H1 (cell line): ENCODE measurements at regions not wholly inside any gene's neighbourhood (a gene's known extent, or its start where the extent isn't known, plus 50 kb on each side); places are given as distances from the start of the nearest gene placed in this dataset.

Experiments
- CTCF ChIA-PET: fragments of 300-600 bp; sonication (Branson Sonifier 250); formaldehyde crosslinking; loops from one replicate; lab custom pipeline; 2021; ENCODE audit not compliant: partially characterized antibody; lab: Charles Lee
- POLR2A ChIA-PET: fragments of 300-600 bp; sonication (Branson Sonifier 250); formaldehyde crosslinking; loops from one replicate; lab custom pipeline; 2021; ENCODE audit warnings: inconsistent platforms; ENCODE audit not compliant: partially characterized antibody; lab: Charles Lee
- DNase-seq, 2 experiments: peaks; one replicate each; pipeline versions ENCODE4 v3.0.0 to v3.0.0-alpha.2; 2010 to 2022; ENCODE audit warnings: low spot score in 2 of 2, low read depth in 1 of 2, mixed read lengths in 1 of 2
- FAIRE-seq: peaks from 2 replicates; lab custom pipeline; 2011; peaks lifted over from hg19 to GRCh38; lab: Jason Lieb, UNC
- H2AFZ ChIP-seq: 2 replicates; pipeline ENCODE4 v1.8.1; 2012; ENCODE audit warnings: low read length, inconsistent platforms
- H2AK5ac ChIP-seq: 2 replicates; pipeline ENCODE4 v1.6.1; 2013; ENCODE audit warnings: low read depth, low read length
- H2BK120ac ChIP-seq: replicated peaks from 2 replicates; pipeline ENCODE3; 2013; ENCODE audit warnings: low read depth, low read length, inconsistent platforms
- H2BK12ac ChIP-seq: 2 replicates; pipeline ENCODE4 v1.6.1; 2013; ENCODE audit warnings: low read depth, low read length
- H2BK15ac ChIP-seq: 2 replicates; pipeline ENCODE4 v1.6.1; 2013; ENCODE audit warnings: low read length
- H2BK20ac ChIP-seq: 2 replicates; pipeline ENCODE4 v1.6.1; 2013; ENCODE audit warnings: low read length
- H2BK5ac ChIP-seq: 2 replicates; pipeline ENCODE4 v1.6.1; 2013; ENCODE audit warnings: low read depth, low read length
- H3K14ac ChIP-seq: 2 replicates; pipeline ENCODE4 v1.6.1; 2013; ENCODE audit warnings: inconsistent platforms; ENCODE audit not compliant: insufficient read length
- H3K18ac ChIP-seq: 2 replicates; pipeline ENCODE4 v1.6.1; 2013; ENCODE audit warnings: low read length; ENCODE audit errors: extremely low read depth
- H3K23ac ChIP-seq: 2 replicates; pipeline ENCODE4 v1.6.1; 2013; ENCODE audit warnings: inconsistent platforms; ENCODE audit not compliant: insufficient read length
- H3K23me2 ChIP-seq: 2 replicates; pipeline ENCODE4 v1.6.1; 2013; ENCODE audit warnings: low read depth, low read length
- H3K27ac ChIP-seq: 2 replicates; pipeline ENCODE4 v1.6.1; 2011; ENCODE audit warnings: low read depth, low read length, inconsistent platforms
- H3K27me3 ChIP-seq, 4 experiments: replicated peaks in 1 of 4; 1 replicate in 1 of 4; 2 replicates in 3 of 4; pipeline versions ENCODE4 v1.6.1 to v1.8.1; 2011 to 2013; ENCODE audit warnings: low read length in 3 of 4, mild to moderate bottlenecking in 3 of 4, inconsistent platforms in 2 of 4, mixed read lengths in 2 of 4, moderate library complexity in 1 of 4; ENCODE audit not compliant: control insufficient read depth in 3 of 4, insufficient read depth in 3 of 4; ENCODE audit errors: extremely low read depth in 1 of 4
- H3K36me3 ChIP-seq, 4 experiments: 2 replicates each; pipeline versions ENCODE4 v1.6.1 to v1.8.1; 2011 to 2013; ENCODE audit warnings: mild to moderate bottlenecking in 4 of 4, low read length in 3 of 4, moderate library complexity in 2 of 4, control low read depth in 1 of 4, inconsistent platforms in 1 of 4; ENCODE audit not compliant: insufficient read depth in 4 of 4, control insufficient read depth in 2 of 4
- H3K4ac ChIP-seq: replicated peaks from 2 replicates; pipeline ENCODE3; 2013; ENCODE audit warnings: low read length, low read depth, mixed read lengths, inconsistent platforms; ENCODE audit not compliant: insufficient read length
- H3K4me1 ChIP-seq, 4 experiments: replicated peaks in 1 of 4; 1 replicate in 1 of 4; 2 replicates in 3 of 4; pipeline versions ENCODE4 v1.6.1 to v1.8.1; 2011 to 2013; ENCODE audit warnings: low read length in 3 of 4, inconsistent platforms in 2 of 4, mixed read lengths in 1 of 4; ENCODE audit not compliant: insufficient read depth in 4 of 4, control insufficient read depth in 3 of 4
- H3K4me2 ChIP-seq, 2 experiments: 2 replicates each; pipeline versions ENCODE4 v1.6.1 to v1.8.1; 2011 to 2013; ENCODE audit warnings: low read depth in 2 of 2, low read length in 2 of 2, control low read depth in 1 of 2, inconsistent platforms in 1 of 2, mild to moderate bottlenecking in 1 of 2; ENCODE audit not compliant: insufficient read depth in 1 of 2
- H3K4me3 ChIP-seq, 4 experiments: fragments of 200-600, 300-600 bp in 1 of 4; sonication (generic), shearing (Covaris generic), sonication (Bioruptor Twin) in 1 of 4; 2 replicates each; pipeline versions ENCODE4 v1.5.1 to v1.8.1; 2011 to 2016; ENCODE audit warnings: low read length in 4 of 4, low read depth in 3 of 4, control low read depth in 2 of 4, inconsistent platforms in 2 of 4, mild to moderate bottlenecking in 2 of 4, mixed read lengths in 1 of 4, moderate library complexity in 1 of 4; ENCODE audit not compliant: insufficient read depth in 2 of 4; ENCODE audit errors: extremely low read depth in 1 of 4
- H3K56ac ChIP-seq: replicated peaks from 2 replicates; pipeline ENCODE3; 2013; ENCODE audit warnings: low read depth, mild to moderate bottlenecking, mixed read lengths, low read length, inconsistent platforms; ENCODE audit not compliant: insufficient read length
- H3K79me1 ChIP-seq: 2 replicates; pipeline ENCODE4 v1.6.1; 2013; ENCODE audit warnings: low read depth, low read length, control low read depth
- H3K79me2 ChIP-seq, 2 experiments: 2 replicates each; pipeline versions ENCODE4 v1.6.1 to v1.8.1; 2012 to 2013; ENCODE audit warnings: low read length in 2 of 2, mild to moderate bottlenecking in 2 of 2, inconsistent platforms in 1 of 2; ENCODE audit not compliant: insufficient read depth in 2 of 2, control insufficient read depth in 1 of 2
- H3K9ac ChIP-seq, 4 experiments: replicated peaks in 1 of 4; 1 replicate in 1 of 4; 2 replicates in 3 of 4; pipeline versions ENCODE4 v1.6.1 to v1.8.1; 2011 to 2013; ENCODE audit warnings: low read depth in 3 of 4, low read length in 3 of 4, control low read depth in 2 of 4, mild to moderate bottlenecking in 2 of 4, moderate library complexity in 2 of 4, inconsistent platforms in 1 of 4; ENCODE audit errors: extremely low read depth in 1 of 4
- H3K9me3 ChIP-seq, 2 experiments: 2 replicates each; pipeline versions ENCODE4 v1.6.1 to v1.8.1; 2012 to 2013; ENCODE audit warnings: mild to moderate bottlenecking in 2 of 2, moderate library complexity in 2 of 2, control low read depth in 1 of 2, inconsistent platforms in 1 of 2, low read depth in 1 of 2, low read length in 1 of 2, mixed read lengths in 1 of 2; ENCODE audit not compliant: insufficient read depth in 2 of 2
- H4K20me1 ChIP-seq, 2 experiments: replicated peaks in 1 of 2; 2 replicates each; pipeline versions ENCODE3 to v1.8.1; 2011 to 2013; ENCODE audit warnings: inconsistent platforms in 2 of 2, low read length in 2 of 2, mild to moderate bottlenecking in 1 of 2; ENCODE audit not compliant: insufficient read depth in 2 of 2, control insufficient read depth in 1 of 2
- H4K5ac ChIP-seq: 2 replicates; pipeline ENCODE4 v1.6.1; 2013; ENCODE audit warnings: low read length, low read depth, mixed read lengths, inconsistent platforms; ENCODE audit not compliant: insufficient read length
- H4K8ac ChIP-seq: 2 replicates; pipeline ENCODE4 v1.8.0; 2013; ENCODE audit warnings: mild to moderate bottlenecking, moderate library complexity, low read length, inconsistent platforms; ENCODE audit not compliant: insufficient read depth; ENCODE audit errors: extremely low read depth
- H4K91ac ChIP-seq: replicated peaks from 2 replicates; pipeline ENCODE3; 2013; ENCODE audit warnings: low read length, mixed read lengths, inconsistent platforms; ENCODE audit not compliant: insufficient read length
- BCL11A ChIP-seq, 2 experiments: IDR thresholded peaks; one replicate each; pipeline ENCODE4 v1.6.1; 2011; ENCODE audit warnings: low read depth in 2 of 2, low read length in 2 of 2, mild to moderate bottlenecking in 2 of 2
- BRCA1 ChIP-seq: IDR thresholded peaks from 2 replicates; pipeline ENCODE4 v1.6.1; 2012; ENCODE audit warnings: low read depth, low read length, improper control_type of control experiment
- GTF2F1 ChIP-seq: IDR thresholded peaks from 2 replicates; pipeline ENCODE4 v1.6.1; 2012; ENCODE audit warnings: low read depth, low read length, improper control_type of control experiment, borderline replicate concordance
- HDAC6 ChIP-seq: IDR thresholded peaks from one replicate; pipeline ENCODE4 v1.7.1; 2012; ENCODE audit warnings: low read depth, mild to moderate bottlenecking, inconsistent platforms, low read length, moderate library complexity
- POLR2AphosphoS5 ChIP-seq: IDR thresholded peaks from 2 replicates; pipeline ENCODE4 v1.6.1; 2011; ENCODE audit warnings: low read depth, low read length
- POU5F1 ChIP-seq: IDR thresholded peaks from 2 replicates; pipeline ENCODE4 v1.6.1; 2011; ENCODE audit warnings: low read depth, mild to moderate bottlenecking, low read length, moderate library complexity
- SAP30 ChIP-seq: fragments of 300-600 bp; sonication (generic); IDR thresholded peaks from 2 replicates; pipeline ENCODE4 v1.7.1; 2012; ENCODE audit warnings: low read length, moderate library complexity, mild to moderate bottlenecking, inconsistent platforms; ENCODE audit not compliant: insufficient read depth, insufficient replicate concordance
- SIX5 ChIP-seq: IDR thresholded peaks from 2 replicates; pipeline ENCODE4 v1.6.1; 2011; ENCODE audit warnings: mild to moderate bottlenecking, low read depth, low read length
- SP1 ChIP-seq: IDR thresholded peaks from 2 replicates; pipeline ENCODE4 v1.6.1; 2011; ENCODE audit warnings: low read depth, low read length
- SP4 ChIP-seq: IDR thresholded peaks from 2 replicates; pipeline ENCODE4 v1.6.1; 2012; ENCODE audit warnings: low read length, inconsistent platforms
- TCF12 ChIP-seq: IDR thresholded peaks from 2 replicates; pipeline ENCODE4 v1.6.1; 2011; ENCODE audit warnings: low read depth, mild to moderate bottlenecking, low read length
- ZNF274 ChIP-seq: IDR thresholded peaks from 2 replicates; pipeline ENCODE4 v1.7.0; 2012; ENCODE audit warnings: low read length, borderline replicate concordance; ENCODE audit errors: extremely low read depth
- WGBS, 2 experiments: shearing (Covaris generic) in 1 of 2; methylation state at CpG; one replicate each; pipeline versions ENCODE4 v1.1.6 to v1.1.7; 2013 to 2015; ENCODE audit warnings: low lambda C conversion rate in 2 of 2, mixed read lengths in 2 of 2, inconsistent platforms in 1 of 2, low coverage in 1 of 2, missing lambda C conversion rate in 1 of 2; ENCODE audit not compliant: insufficient replicate concordance in 2 of 2, insufficient coverage in 1 of 2, insufficient read length in 1 of 2; ENCODE audit errors: extremely low coverage in 1 of 2, missing lambda C conversion rate in 1 of 2; 5-methylcytosine and 5-hydroxymethylcytosine counted together

- H3K9me3 ChIP-seq = no peaks in the 10 kb centered on the region
- no peak overlapping the region for H2BK15ac ChIP-seq
- POLR2A ChIA-PET = no interaction called here
- H4K5ac ChIP-seq = no peak overlapping the region
- no peak overlapping the region for H3K27ac ChIP-seq
- peak overlapping the region; percentile 77 for H3K14ac ChIP-seq
- H3K4ac ChIP-seq = no peak overlapping the region
- DNase-seq = peak in 1 of 2 experiments; percentile 27
- no peaks in the 10 kb centered on the region for H3K23me2 ChIP-seq
- H2AK5ac ChIP-seq = no peak overlapping the region
- H3K36me3 ChIP-seq = no peaks in the 10 kb centered on the region
- no peak overlapping the region for H2BK120ac ChIP-seq
- H2BK5ac ChIP-seq = no peak overlapping the region
- H3K23ac ChIP-seq = no peak overlapping the region
- H3K27me3 ChIP-seq = no peaks in the 10 kb centered on the region
- H3K9ac ChIP-seq = no peak overlapping the region
- no peak overlapping the region for H2AFZ ChIP-seq
- CTCF ChIA-PET = interaction anchor here (0.6 kb wide), 1 partner anchor 726 kb away, joined by 3 read pairs; no protein-coding TSS in a partner anchor
- no peak overlapping the region for H4K91ac ChIP-seq
- no peak overlapping the region for H2BK20ac ChIP-seq
- H3K4me1 ChIP-seq = no peaks in the 10 kb centered on the region
- TF ChIP-seq GTF2F1 = no peak
- no peak for TF ChIP-seq SP1
- no peak for TF ChIP-seq BRCA1
- no peak for TF ChIP-seq TCF12
- TF ChIP-seq HDAC6 = no peak
- no peak for TF ChIP-seq SIX5
- TF ChIP-seq SP4 = no peak
- TF ChIP-seq SAP30 = no peak
- TF ChIP-seq POU5F1 = no peak
- TF ChIP-seq BCL11A (IDR thresholded peaks at IDR 0.05; ENCODE audit: low read depth in 2 of 2, low read length in 2 of 2) = no peak
- TF ChIP-seq POLR2AphosphoS5 = no peak
- TF ChIP-seq ZNF274 = no peak
- WGBS, 2 experiments = 90% methylated on average over 7 of the region's 7 CpGs; no CpG with 5 or more reads in 1 of the 2 experiments
- no peak for FAIRE-seq
- no peak overlapping the region for H3K4me3 ChIP-seq
- no peaks in the 10 kb centered on the region for H3K79me1 ChIP-seq
- H2BK12ac ChIP-seq = no peak overlapping the region
- H3K79me2 ChIP-seq = no peaks in the 10 kb centered on the region
- H3K4me2 ChIP-seq = no peak overlapping the region
- H3K18ac ChIP-seq = no peak overlapping the region
- no peak overlapping the region for H4K8ac ChIP-seq
- H3K56ac ChIP-seq = no peak overlapping the region
- no peaks in the 10 kb centered on the region for H4K20me1 ChIP-seq
Measured at GRCh38 chr13:63855457-63856118, 2439.9 kb upstream of the PCDH20 start.
